D721Med (cell line): ENCODE measurements at regions not wholly inside any gene's neighbourhood (a gene's known extent, or its start where the extent isn't known, plus 50 kb on each side); places are given as distances from the start of the nearest gene placed in this dataset.

Experiments
- DNase-seq: peaks from one replicate; pipeline ENCODE4 v3.0.0; 2011; ENCODE audit warnings: low spot score; ENCODE audit not compliant: insufficient read length
- FAIRE-seq: peaks from 2 replicates; lab custom pipeline; 2011; peaks lifted over from hg19 to GRCh38; lab: Jason Lieb, UNC
- CTCF ChIP-seq: IDR thresholded peaks from 2 replicates; pipeline ENCODE4 v1.5.1; 2012; ENCODE audit warnings: mild to moderate bottlenecking, control low read depth; ENCODE audit not compliant: insufficient read depth; ENCODE audit errors: missing control alignments

- DNase-seq (no peak), FAIRE-seq (no peak)
- TF ChIP-seq CTCF, result no peak
Measured at GRCh38 chr5:58403822-58404433, 56.0 kb downstream of the PLK2 start.

- no peak for TF ChIP-seq CTCF
- DNase-seq, result no peak
- FAIRE-seq, result no peak
Measured at GRCh38 chr5:58401701-58402100, 58.2 kb downstream of the PLK2 start.

GRCh38 chr5:58400737-58401136, 59.1 kb downstream of the PLK2 start:
- DNase-seq (no peak), FAIRE-seq (no peak)
- TF ChIP-seq CTCF, result no peak

GRCh38 chr5:58399951-58400350, 59.9 kb downstream of the PLK2 start:
- FAIRE-seq, result no peak
- no peak for TF ChIP-seq CTCF
- DNase-seq, result no peak

- no peak for TF ChIP-seq CTCF
- FAIRE-seq, result no peak
- no peak for DNase-seq
Measured at GRCh38 chr5:58394339-58394738, 65.5 kb downstream of the PLK2 start.

GRCh38 chr5:58393716-58394115, 66.2 kb downstream of the PLK2 start:
- no peak for FAIRE-seq
- no peak for TF ChIP-seq CTCF
- DNase-seq, result no peak

GRCh38 chr5:58392496-58392895, 67.4 kb downstream of the PLK2 start:
- FAIRE-seq (no peak), DNase-seq (no peak)
- no peak for TF ChIP-seq CTCF
